Esophagus squamous epithelium (tissue), 5 donors: ENCODE measurements at regions not wholly inside any gene's neighbourhood (a gene's known extent, or its start where the extent isn't known, plus 50 kb on each side); places are given as distances from the start of the nearest gene placed in this dataset.

Experiments
- DNase-seq: peaks from one replicate; lab custom pipeline; 2025; lab: John Stamatoyannopoulos, UW
- H3K27ac ChIP-seq, 4 donors: fragments of 200-600 bp; sonication (generic); one replicate each; pipeline ENCODE4 v1.5.1; 2016 to 2019; ENCODE audit warnings: mild to moderate bottlenecking in 1 of 4
- H3K27me3 ChIP-seq, 4 donors: fragments of 200-600 bp; sonication (generic); 1 replicate in 3 of 4; 2 replicates in 1 of 4; pipeline versions ENCODE4 v1.5.1 to v1.6.0; 2017 to 2021; ENCODE audit warnings: antibody characterized with exemption in 1 of 4
- H3K36me3 ChIP-seq, 3 donors: fragments of 200-600 bp; sonication (generic); one replicate each; pipeline ENCODE4 v1.5.1; 2016 to 2019
- H3K4me1 ChIP-seq, 3 donors: fragments of 200-600 bp; sonication (generic); one replicate each; pipeline ENCODE4 v1.5.1; 2017 to 2019
- H3K4me3 ChIP-seq, 4 donors: fragments of 200-600 bp; sonication (generic); 1 replicate in 3 of 4; 2 replicates in 1 of 4; pipeline ENCODE4 v1.5.1; 2016 to 2019; ENCODE audit warnings: mild to moderate bottlenecking in 2 of 4, moderate library complexity in 1 of 4
- H3K9me3 ChIP-seq, 3 donors: fragments of 200-600 bp; sonication (generic); one replicate each; pipeline ENCODE4 v1.5.1; 2016 to 2019
- POLR2A ChIP-seq, 4 donors: fragments of 450-650 bp; IDR thresholded peaks; one replicate each; pipeline ENCODE4 v1.6.1; 2017; ENCODE audit warnings: antibody characterized with exemption in 4 of 4, mild to moderate bottlenecking in 4 of 4, moderate library complexity in 3 of 4
- WGBS, 2 donors: methylation state at CpG; one replicate each; pipeline ENCODE4 v1.1.5; 2018; 5-methylcytosine and 5-hydroxymethylcytosine counted together
- intact Hi-C: fragments of 100-400 bp; cut with DNase I; formaldehyde crosslinking; loops from one replicate; pipeline ENCODE4 v1.15.0; 2022
- TF ChIP-seq, protein P1 (sequence below), 6 experiments: fragments of 450-650 bp in 4 of 6; fragments of 200-600 bp in 2 of 6; sonication (generic) in 2 of 6; IDR thresholded peaks; one replicate each; pipeline ENCODE4 v1.5.1; 2016 to 2019; ENCODE audit warnings: antibody characterized with exemption in 6 of 6, mild to moderate bottlenecking in 4 of 6, moderate library complexity in 4 of 6
- donor health status: DM: yes; HTN: yes; CAD: no.

DNA sequence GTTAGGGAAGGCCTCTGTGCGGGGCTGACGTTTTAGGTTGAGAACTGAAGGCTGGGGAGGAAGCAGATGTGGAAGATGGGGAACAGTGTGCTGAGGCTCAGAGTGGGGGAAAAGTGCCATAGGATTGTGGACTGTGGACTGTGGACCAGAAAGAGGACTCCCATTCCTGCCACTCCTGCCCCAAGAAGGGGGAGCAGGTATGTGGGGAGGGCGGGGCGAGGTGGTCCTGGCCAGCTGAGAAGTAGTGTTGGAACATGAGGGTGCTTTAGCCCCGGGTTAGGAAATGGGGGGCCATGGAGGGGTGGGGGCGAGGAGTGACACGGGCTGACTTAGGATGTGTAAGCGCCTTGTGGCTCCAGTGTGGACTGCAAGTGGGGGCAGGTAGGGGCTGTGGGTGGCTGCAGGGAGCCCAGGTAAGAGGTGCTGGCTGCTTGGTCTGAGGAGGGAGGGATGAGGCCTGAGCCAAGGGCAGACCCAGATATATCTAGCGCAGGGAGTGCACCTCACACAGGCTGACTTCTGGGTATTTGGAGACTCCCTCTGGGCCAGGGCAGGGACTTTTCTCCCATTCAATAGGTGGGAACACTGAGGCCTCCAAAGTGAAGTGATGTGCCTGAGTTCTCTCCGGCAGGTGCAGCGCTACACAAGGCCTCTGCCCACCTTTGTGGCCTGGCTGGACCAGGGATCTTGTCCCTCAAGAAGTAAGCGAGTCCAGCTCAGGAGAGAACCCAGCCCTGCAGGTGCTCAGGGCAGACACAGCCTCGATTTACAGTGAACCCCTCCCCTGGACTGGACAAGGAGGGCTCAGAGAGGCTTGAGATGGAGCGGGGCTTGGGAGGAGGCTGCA, 76.6 kb upstream of the TOX2 start:
- no peak overlapping the region for H3K4me3 ChIP-seq
- no peaks in the 10 kb centered on the region for H3K36me3 ChIP-seq
- DNase-seq, result no peak
- no peak overlapping the region for H3K27ac ChIP-seq
- WGBS, 2 donors, result 67 to 79% methylated on average over 5 to 6 of the region's 14 CpGs
- peaks cover 0 to 7% (median 0%) of the 10 kb centered on the region in 4 donors for H3K27me3 ChIP-seq
- intact Hi-C loops, result no loop called here
- no peaks in the 10 kb centered on the region for H3K4me1 ChIP-seq
- no peaks in the 10 kb centered on the region for H3K9me3 ChIP-seq
- no peak for TF ChIP-seq POLR2A (IDR thresholded peaks at IDR 0.05)
- TF ChIP-seq, protein P1, sequence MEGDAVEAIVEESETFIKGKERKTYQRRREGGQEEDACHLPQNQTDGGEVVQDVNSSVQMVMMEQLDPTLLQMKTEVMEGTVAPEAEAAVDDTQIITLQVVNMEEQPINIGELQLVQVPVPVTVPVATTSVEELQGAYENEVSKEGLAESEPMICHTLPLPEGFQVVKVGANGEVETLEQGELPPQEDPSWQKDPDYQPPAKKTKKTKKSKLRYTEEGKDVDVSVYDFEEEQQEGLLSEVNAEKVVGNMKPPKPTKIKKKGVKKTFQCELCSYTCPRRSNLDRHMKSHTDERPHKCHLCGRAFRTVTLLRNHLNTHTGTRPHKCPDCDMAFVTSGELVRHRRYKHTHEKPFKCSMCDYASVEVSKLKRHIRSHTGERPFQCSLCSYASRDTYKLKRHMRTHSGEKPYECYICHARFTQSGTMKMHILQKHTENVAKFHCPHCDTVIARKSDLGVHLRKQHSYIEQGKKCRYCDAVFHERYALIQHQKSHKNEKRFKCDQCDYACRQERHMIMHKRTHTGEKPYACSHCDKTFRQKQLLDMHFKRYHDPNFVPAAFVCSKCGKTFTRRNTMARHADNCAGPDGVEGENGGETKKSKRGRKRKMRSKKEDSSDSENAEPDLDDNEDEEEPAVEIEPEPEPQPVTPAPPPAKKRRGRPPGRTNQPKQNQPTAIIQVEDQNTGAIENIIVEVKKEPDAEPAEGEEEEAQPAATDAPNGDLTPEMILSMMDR (IDR thresholded peaks at IDR 0.05), result no peak

DNA sequence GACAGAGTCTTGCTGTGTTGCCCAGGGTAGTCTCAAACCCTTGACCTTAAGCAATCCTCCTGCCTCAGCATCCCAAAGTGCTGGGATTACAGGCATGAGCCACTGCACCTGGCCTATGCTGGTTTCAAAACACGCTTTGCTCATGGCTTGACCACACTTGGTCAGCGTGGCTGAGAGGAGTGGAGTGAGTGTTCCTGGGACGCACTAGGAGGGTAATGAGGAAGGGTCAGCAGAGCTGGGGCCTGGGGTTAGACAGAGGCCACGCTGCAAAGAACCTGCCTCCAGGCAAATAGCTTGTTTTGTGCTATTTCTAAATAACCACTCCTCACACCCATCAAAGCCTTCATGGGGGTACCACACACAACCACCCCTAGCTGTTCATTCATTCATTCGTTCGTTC, 77.9 kb upstream of the TOX2 start:
- 81 to 94% methylated on average over 2 to 6 of the region's 6 CpGs for WGBS, 2 donors
- intact Hi-C loops, result no loop called here

DNA sequence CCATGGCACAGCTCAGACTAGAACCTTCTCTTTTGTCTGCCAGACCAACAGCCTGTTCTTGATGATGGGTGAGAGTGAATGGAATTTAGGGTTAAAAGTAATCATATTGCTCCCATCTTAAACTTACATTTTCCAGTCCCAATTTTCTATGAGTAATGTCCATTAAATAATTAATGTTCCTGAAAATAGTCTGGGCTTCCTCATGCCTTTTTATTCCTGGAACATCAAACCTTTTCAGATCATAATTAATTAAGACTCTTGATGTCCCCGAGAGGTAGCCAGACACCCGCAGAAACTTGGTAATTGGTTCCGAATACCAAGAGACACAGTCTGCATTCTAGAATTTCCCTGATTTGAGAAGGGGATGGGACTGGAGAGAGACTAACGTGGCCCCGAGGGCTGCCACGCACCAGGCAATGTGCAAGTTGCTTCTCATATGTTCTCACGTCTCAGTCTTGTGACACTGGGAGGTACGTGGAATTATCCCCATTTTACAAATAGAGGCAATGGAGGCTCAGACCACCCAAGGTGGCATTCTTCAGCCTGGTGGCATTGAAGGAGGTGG, 78.6 kb upstream of the TOX2 start:
- intact Hi-C loops, result no loop called here
- H3K27me3 ChIP-seq, result peaks cover 0 to 7% (median 0%) of the 10 kb centered on the region in 4 donors
- DNase-seq, result no peak
- TF ChIP-seq, protein P1 (IDR thresholded peaks at IDR 0.05), result no peak
- no peak for TF ChIP-seq POLR2A (IDR thresholded peaks at IDR 0.05)
- no peaks in the 10 kb centered on the region for H3K36me3 ChIP-seq
- no peak overlapping the region for H3K4me3 ChIP-seq
- peaks cover 0 to 1% (median 0%) of the 10 kb centered on the region in 3 donors for H3K9me3 ChIP-seq
- H3K4me1 ChIP-seq, result no peaks in the 10 kb centered on the region
- WGBS, 2 donors, result 80 to 88% methylated on average over 8 of the region's 8 CpGs
- no peak overlapping the region for H3K27ac ChIP-seq

More for the DNA sequence above, 77.9 kb upstream of the TOX2 start:
- no peak overlapping the region for H3K27ac ChIP-seq
- DNase-seq, result no peak
- no peaks in the 10 kb centered on the region for H3K36me3 ChIP-seq
- H3K9me3 ChIP-seq, result no peaks in the 10 kb centered on the region
- H3K4me3 ChIP-seq, result no peak overlapping the region
- H3K4me1 ChIP-seq, result no peaks in the 10 kb centered on the region
- TF ChIP-seq, protein P1 (IDR thresholded peaks at IDR 0.05), result no peak
- TF ChIP-seq POLR2A (IDR thresholded peaks at IDR 0.05), result no peak
- peaks cover 0 to 7% (median 0%) of the 10 kb centered on the region in 4 donors for H3K27me3 ChIP-seq

DNA sequence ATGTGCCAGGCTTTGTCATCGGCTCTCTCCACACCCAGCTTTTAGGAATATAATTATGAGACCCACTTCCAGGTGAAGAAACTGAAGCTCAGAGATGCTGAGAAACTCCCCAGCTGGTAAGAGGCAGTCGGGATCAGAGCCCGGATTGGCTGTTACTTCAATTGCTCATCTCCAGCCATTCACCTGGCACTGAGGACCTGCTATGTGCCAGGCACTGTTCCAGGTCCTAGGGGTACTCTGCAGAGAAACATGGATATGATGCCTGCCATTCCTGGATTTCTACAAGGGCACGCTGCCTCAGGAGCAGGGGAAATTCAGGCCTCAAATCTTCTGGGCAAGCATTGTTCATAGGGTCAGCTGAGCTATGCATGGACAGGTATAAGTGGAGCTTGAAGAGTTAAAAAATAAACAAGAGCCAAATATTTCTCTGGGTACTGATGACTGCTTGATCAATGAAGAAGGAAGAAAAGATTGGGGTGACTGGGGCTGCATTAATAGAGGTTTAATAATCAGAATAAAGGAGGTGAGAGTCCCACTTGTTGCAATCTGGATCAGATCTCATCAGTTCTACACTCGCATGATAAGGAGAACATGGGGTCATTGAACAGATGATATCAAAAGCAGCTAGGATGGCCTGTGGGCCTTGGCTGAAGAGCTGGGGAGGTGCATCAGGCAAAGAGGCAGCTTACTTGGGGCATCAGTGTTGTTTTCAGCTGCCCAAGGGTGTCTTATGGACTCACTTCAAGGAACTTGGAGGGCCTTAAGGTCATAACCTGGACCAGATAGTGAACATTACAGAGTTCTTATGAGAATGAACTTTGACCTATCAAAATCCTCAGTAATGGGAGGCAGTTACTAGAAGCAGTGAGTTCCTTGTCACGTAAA, 80.9 kb upstream of the TOX2 start:
- no peak for DNase-seq
- H3K36me3 ChIP-seq, result no peaks in the 10 kb centered on the region
- H3K9me3 ChIP-seq, result peaks cover 0 to 6% (median 0%) of the 10 kb centered on the region in 3 donors
- WGBS, 2 donors, result 67 to 79% methylated on average over 6 of the region's 6 CpGs
- intact Hi-C loops, result no loop called here
- H3K27me3 ChIP-seq, result peaks cover 0 to 12% (median 0%) of the 10 kb centered on the region in 4 donors
- H3K4me3 ChIP-seq, result no peak overlapping the region
- H3K4me1 ChIP-seq, result no peaks in the 10 kb centered on the region
- TF ChIP-seq, protein P1 (IDR thresholded peaks at IDR 0.05), result no peak
- no peak for TF ChIP-seq POLR2A (IDR thresholded peaks at IDR 0.05)
- H3K27ac ChIP-seq, result no peak overlapping the region
